ENCODE measurements at regions not wholly inside any gene's neighbourhood (a gene's known extent, or its start where the extent isn't known, plus 50 kb on each side); places are given as distances from the start of the nearest gene placed in this dataset.

DNA sequence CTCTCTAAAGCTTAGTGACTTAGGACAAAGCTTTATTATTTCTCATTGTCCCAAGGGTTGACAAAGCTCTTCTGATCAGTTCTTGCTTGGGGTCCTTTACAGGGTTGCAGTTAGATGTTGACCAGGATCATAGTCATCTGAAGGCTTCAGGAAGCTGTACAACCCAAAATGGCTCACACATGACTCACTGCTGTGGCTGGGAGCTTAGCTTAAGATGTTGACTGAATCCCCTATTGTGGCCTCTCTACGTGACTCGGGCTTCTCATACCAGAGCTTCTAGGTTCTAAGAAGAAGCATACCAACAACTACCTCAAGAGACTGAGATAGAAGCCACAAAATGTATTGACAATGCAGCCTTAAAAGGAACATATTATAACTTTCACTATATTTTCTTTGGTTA, 569.6 kb upstream of the ROBO2 start:
- no peak overlapping the region for H3K4me3 ChIP-seq (ENCODE audit: low read depth, low read length)
- intact Hi-C loops (cut with micrococcal nuclease; ENCODE audit: unreplicated experiment): no loop called here
- H3K27me3 ChIP-seq (replicated peaks; ENCODE audit: control insufficient read depth, insufficient read depth, low read length): no peaks in the 10 kb centered on the region
- no peaks in the 10 kb centered on the region for H3K36me3 ChIP-seq (ENCODE audit: control insufficient read depth, insufficient read depth, low read length)
- H3K27me3 Mint-ChIP-seq (ENCODE audit: insufficient read depth, unreplicated experiment): no peaks in the 10 kb centered on the region
- H3K9me3 ChIP-seq: no peaks in the 10 kb centered on the region
- H3K36me3 Mint-ChIP-seq (ENCODE audit: insufficient read depth, unreplicated experiment): no peaks in the 10 kb centered on the region
- TF ChIP-seq, protein P1, sequence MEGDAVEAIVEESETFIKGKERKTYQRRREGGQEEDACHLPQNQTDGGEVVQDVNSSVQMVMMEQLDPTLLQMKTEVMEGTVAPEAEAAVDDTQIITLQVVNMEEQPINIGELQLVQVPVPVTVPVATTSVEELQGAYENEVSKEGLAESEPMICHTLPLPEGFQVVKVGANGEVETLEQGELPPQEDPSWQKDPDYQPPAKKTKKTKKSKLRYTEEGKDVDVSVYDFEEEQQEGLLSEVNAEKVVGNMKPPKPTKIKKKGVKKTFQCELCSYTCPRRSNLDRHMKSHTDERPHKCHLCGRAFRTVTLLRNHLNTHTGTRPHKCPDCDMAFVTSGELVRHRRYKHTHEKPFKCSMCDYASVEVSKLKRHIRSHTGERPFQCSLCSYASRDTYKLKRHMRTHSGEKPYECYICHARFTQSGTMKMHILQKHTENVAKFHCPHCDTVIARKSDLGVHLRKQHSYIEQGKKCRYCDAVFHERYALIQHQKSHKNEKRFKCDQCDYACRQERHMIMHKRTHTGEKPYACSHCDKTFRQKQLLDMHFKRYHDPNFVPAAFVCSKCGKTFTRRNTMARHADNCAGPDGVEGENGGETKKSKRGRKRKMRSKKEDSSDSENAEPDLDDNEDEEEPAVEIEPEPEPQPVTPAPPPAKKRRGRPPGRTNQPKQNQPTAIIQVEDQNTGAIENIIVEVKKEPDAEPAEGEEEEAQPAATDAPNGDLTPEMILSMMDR (IDR thresholded peaks at IDR 0.05; ENCODE audit: insufficient read depth in 1 of 2, low read depth in 1 of 2, low read length in 1 of 2, severe bottlenecking in 1 of 2, unreplicated experiment in 1 of 2): no peak
- no TSS peak for BruUV-seq (replicated peaks)
- CTCF ChIA-PET: no interaction called here
- POLR2A ChIA-PET: no interaction called here
- no peaks in the 10 kb centered on the region for H3K9me3 Mint-ChIP-seq (ENCODE audit: unreplicated experiment)
- DNase-seq: no peak
- no peak overlapping the region for H3K4me3 Mint-ChIP-seq (ENCODE audit: unreplicated experiment)
- no peak overlapping the region for H3K27ac Mint-ChIP-seq (ENCODE audit: unreplicated experiment)
- H3K4me1 Mint-ChIP-seq (ENCODE audit: low read depth, unreplicated experiment): no peaks in the 10 kb centered on the region
- H3K4me1 ChIP-seq: no peaks in the 10 kb centered on the region

DNA sequence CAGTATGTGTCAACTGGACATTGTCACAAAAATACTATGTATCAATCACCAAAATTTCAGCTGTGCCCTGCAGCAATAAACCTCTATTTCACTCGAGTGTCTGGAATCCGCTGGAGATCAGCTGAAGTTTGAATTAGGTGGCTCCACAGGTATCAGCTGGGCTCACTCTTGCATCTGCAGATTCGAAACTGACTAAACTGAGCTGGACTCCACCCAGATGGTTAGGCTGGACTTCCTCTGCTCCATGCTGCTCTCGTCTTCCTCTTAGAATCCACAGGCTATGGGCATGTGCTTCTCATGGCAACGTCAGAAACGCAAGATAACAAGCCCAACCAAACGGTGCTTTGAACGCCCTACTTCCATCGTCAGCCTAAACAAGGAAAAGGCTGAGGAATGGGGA, 565.3 kb upstream of the ROBO2 start:
- CTCF ChIA-PET: no interaction called here
- TF ChIP-seq, protein P1 (IDR thresholded peaks at IDR 0.05; ENCODE audit: insufficient read depth in 1 of 2, low read depth in 1 of 2, low read length in 1 of 2, severe bottlenecking in 1 of 2, unreplicated experiment in 1 of 2): no peak
- H3K9me3 ChIP-seq: no peaks in the 10 kb centered on the region
- POLR2A ChIA-PET: no interaction called here
- no peaks in the 10 kb centered on the region for H3K4me1 Mint-ChIP-seq (ENCODE audit: low read depth, unreplicated experiment)
- no peak overlapping the region for H3K4me3 ChIP-seq (ENCODE audit: low read depth, low read length)
- no peaks in the 10 kb centered on the region for H3K27me3 ChIP-seq (replicated peaks; ENCODE audit: control insufficient read depth, insufficient read depth, low read length)
- DNase-seq: no peak
- H3K4me1 ChIP-seq: no peaks in the 10 kb centered on the region
- no peaks in the 10 kb centered on the region for H3K36me3 ChIP-seq (ENCODE audit: control insufficient read depth, insufficient read depth, low read length)
- no TSS peak for BruUV-seq (replicated peaks)
- H3K27ac Mint-ChIP-seq (ENCODE audit: unreplicated experiment): no peak overlapping the region
- no peaks in the 10 kb centered on the region for H3K27me3 Mint-ChIP-seq (ENCODE audit: insufficient read depth, unreplicated experiment)
- H3K4me3 Mint-ChIP-seq (ENCODE audit: unreplicated experiment): no peak overlapping the region
- intact Hi-C loops (cut with micrococcal nuclease; ENCODE audit: unreplicated experiment): no loop called here
- no peaks in the 10 kb centered on the region for H3K36me3 Mint-ChIP-seq (ENCODE audit: insufficient read depth, unreplicated experiment)
- H3K9me3 Mint-ChIP-seq (ENCODE audit: unreplicated experiment): no peaks in the 10 kb centered on the region

DNA sequence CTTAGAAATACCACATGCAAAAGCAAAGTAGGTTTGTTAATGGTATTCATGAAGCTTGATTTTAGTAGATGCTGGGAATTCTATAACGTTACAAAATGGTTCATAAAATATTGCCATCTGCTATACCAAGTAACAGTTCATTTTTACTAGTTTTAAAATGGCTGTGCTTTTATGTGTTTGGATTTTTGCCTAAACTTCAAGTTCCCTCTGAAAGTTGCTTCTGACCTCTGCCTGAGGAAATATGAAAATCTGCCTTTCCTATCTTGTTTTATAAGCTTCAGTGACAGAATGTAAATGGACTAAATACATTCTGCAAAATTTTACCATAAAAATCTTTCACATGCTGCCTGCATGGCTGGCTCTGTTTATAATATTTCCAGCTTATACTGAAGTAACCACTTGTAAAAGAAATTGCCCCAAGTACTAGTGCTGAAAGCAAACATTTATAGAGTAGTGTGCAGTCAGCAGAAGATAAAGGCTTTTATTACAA, 560.7 kb upstream of the ROBO2 start:
- no peaks in the 10 kb centered on the region for H3K4me1 ChIP-seq
- DNase-seq: no peak
- Mint-ChIP-seq H3K4me3 (ENCODE audit: unreplicated experiment) (no peak overlapping the region), H3K27ac (ENCODE audit: unreplicated experiment) (no peak overlapping the region), H3K9me3 (ENCODE audit: unreplicated experiment) (no peaks in the 10 kb centered on the region), H3K27me3 (ENCODE audit: insufficient read depth, unreplicated experiment) (no peaks in the 10 kb centered on the region), H3K4me1 (ENCODE audit: low read depth, unreplicated experiment) (no peaks in the 10 kb centered on the region), H3K36me3 (ENCODE audit: insufficient read depth, unreplicated experiment) (no peaks in the 10 kb centered on the region)
- intact Hi-C loops (cut with micrococcal nuclease; ENCODE audit: unreplicated experiment): no loop called here
- TF ChIP-seq, protein P1 (IDR thresholded peaks at IDR 0.05; ENCODE audit: insufficient read depth in 1 of 2, low read depth in 1 of 2, low read length in 1 of 2, severe bottlenecking in 1 of 2, unreplicated experiment in 1 of 2): no peak
- no TSS peak for BruUV-seq (replicated peaks)
- H3K9me3 ChIP-seq: no peaks in the 10 kb centered on the region
- ChIA-PET CTCF (no interaction called here), POLR2A (no interaction called here)
- no peaks in the 10 kb centered on the region for H3K36me3 ChIP-seq (ENCODE audit: control insufficient read depth, insufficient read depth, low read length)
- H3K27me3 ChIP-seq (replicated peaks; ENCODE audit: control insufficient read depth, insufficient read depth, low read length): no peaks in the 10 kb centered on the region
- no peak overlapping the region for H3K4me3 ChIP-seq (ENCODE audit: low read depth, low read length)

Data from Caco-2 (cell line).